ENCODE measurements at regions not wholly inside any gene's neighbourhood (a gene's known extent, or its start where the extent isn't known, plus 50 kb on each side); places are given as distances from the start of the nearest gene placed in this dataset.

GRCh38 chr1:60283690-60284089 lies 210.1 kb upstream of the C1orf87 start:
- H3K4me3 ChIP-seq, result no peak overlapping the region
- H3K27ac ChIP-seq, result no peak overlapping the region
- intact Hi-C loops (cut with DNase I), result no loop called here
- peaks cover 0 to 10% of the 10 kb centered on the region in 2 donors for H3K4me1 ChIP-seq
- no peak for DNase-seq
- H3K9me3 ChIP-seq, result no peaks in the 10 kb centered on the region
- no peaks in the 10 kb centered on the region for H3K27me3 ChIP-seq
- TF ChIP-seq CTCF (IDR thresholded peaks at IDR 0.05), result no peak
- ATAC-seq, result no peak
- H3K36me3 ChIP-seq, result no peaks in the 10 kb centered on the region

GRCh38 chr1:60281360-60281932 lies 207.9 kb upstream of the C1orf87 start:
- no peaks in the 10 kb centered on the region for H3K9me3 ChIP-seq
- no peak overlapping the region for H3K4me3 ChIP-seq
- DNase-seq (peak in 2 of 4 donors; percentile 43 to 58), ATAC-seq (peak; percentile 99)
- peak; percentile 66 to 81 for TF ChIP-seq CTCF (IDR thresholded peaks at IDR 0.05)
- no peaks in the 10 kb centered on the region for H3K36me3 ChIP-seq
- no peaks in the 10 kb centered on the region for H3K27me3 ChIP-seq
- peaks cover 0 to 10% of the 10 kb centered on the region in 2 donors for H3K4me1 ChIP-seq
- no peak overlapping the region for H3K27ac ChIP-seq
- intact Hi-C loops (cut with DNase I), result no loop called here

GRCh38 chr1:60280819-60281218 lies 207.2 kb upstream of the C1orf87 start:
- Histone ChIP-seq H3K4me1 (peaks cover 0 to 10% of the 10 kb centered on the region in 2 donors), H3K27ac (no peak overlapping the region), H3K9me3 (no peaks in the 10 kb centered on the region), H3K27me3 (no peaks in the 10 kb centered on the region), H3K4me3 (no peak overlapping the region), H3K36me3 (no peaks in the 10 kb centered on the region)
- DNase-seq, result no peak
- intact Hi-C loops (cut with DNase I), result no loop called here
- no peak for ATAC-seq
- no peak for TF ChIP-seq CTCF (IDR thresholded peaks at IDR 0.05)

GRCh38 chr1:60280256-60280655 lies 206.7 kb upstream of the C1orf87 start:
- DNase-seq, result peak in 1 of 4 donors; percentile 23
- TF ChIP-seq CTCF (IDR thresholded peaks at IDR 0.05), result no peak
- Histone ChIP-seq H3K27me3 (no peaks in the 10 kb centered on the region), H3K4me1 (peaks cover 0 to 10% of the 10 kb centered on the region in 2 donors), H3K36me3 (no peaks in the 10 kb centered on the region), H3K4me3 (no peak overlapping the region), H3K9me3 (no peaks in the 10 kb centered on the region), H3K27ac (no peak overlapping the region)
- ATAC-seq, result peak; percentile 13
- intact Hi-C loops (cut with DNase I), result no loop called here

DNA sequence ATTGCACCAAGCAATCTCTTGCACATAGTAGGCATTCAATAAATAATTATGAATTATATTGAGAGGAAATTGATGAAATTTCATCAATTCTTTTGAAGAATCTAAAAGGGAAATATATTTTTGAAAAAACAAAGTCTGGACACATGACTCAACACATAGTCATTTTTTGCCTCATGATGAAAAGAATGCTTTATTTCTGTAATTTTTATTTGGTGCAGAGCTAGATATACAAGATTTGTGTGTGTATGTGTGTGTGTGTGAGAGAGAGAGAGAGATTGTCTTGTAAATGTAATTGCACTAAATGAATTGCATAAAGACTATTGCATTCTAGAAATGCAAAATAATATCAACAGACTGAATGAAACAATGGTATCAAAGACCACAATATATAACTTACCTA lies 206.2 kb upstream of the C1orf87 start:
- TF ChIP-seq CTCF (IDR thresholded peaks at IDR 0.05), result no peak
- Histone ChIP-seq H3K27me3 (no peaks in the 10 kb centered on the region), H3K9me3 (no peaks in the 10 kb centered on the region), H3K36me3 (no peaks in the 10 kb centered on the region), H3K27ac (no peak overlapping the region), H3K4me1 (peaks cover 0 to 10% of the 10 kb centered on the region in 2 donors), H3K4me3 (no peak overlapping the region)
- ATAC-seq (no peak), DNase-seq (no peak)
- intact Hi-C loops (cut with DNase I), result no loop called here

Measured in left lung (tissue), 4 donors.